Colonic mucosa (tissue), 4 donors: ENCODE measurements at regions not wholly inside any gene's neighbourhood (a gene's known extent, or its start where the extent isn't known, plus 50 kb on each side); places are given as distances from the start of the nearest gene placed in this dataset.

Source experiments
- DNase-seq: peaks from one replicate; pipeline ENCODE4 v3.0.0-alpha.2; 2020
- H3K27ac ChIP-seq: fragments of 200-600 bp; one replicate; pipeline ENCODE4 v1.8.0; 2021
- H3K27me3 ChIP-seq: fragments of 200-600 bp; one replicate; pipeline ENCODE4 v1.8.0; 2021
- H3K36me3 ChIP-seq: fragments of 200-600 bp; one replicate; pipeline ENCODE4 v1.8.0; 2021
- H3K4me1 ChIP-seq: fragments of 200-600 bp; one replicate; pipeline ENCODE4 v1.8.0; 2021; ENCODE audit warnings: mild to moderate bottlenecking
- H3K4me3 ChIP-seq: fragments of 200-600 bp; one replicate; pipeline ENCODE4 v1.8.0; 2021
- H3K9ac ChIP-seq, 2 donors: one replicate each; pipeline ENCODE4 v1.7.0; 2013; ENCODE audit warnings: control low read depth in 2 of 2, low read depth in 2 of 2, low read length in 2 of 2
- H3K9me3 ChIP-seq: fragments of 200-600 bp; one replicate; pipeline ENCODE4 v1.8.0; 2021
- intact Hi-C: fragments of 100-400 bp; cut with DNase I; formaldehyde crosslinking; loops from one replicate; pipeline ENCODE4 v1.14.1; 2022
- TF ChIP-seq, protein P1 (sequence below): fragments of 200-600 bp; IDR thresholded peaks from one replicate; pipeline ENCODE4 v1.8.0; 2022; ENCODE audit warnings: antibody characterized with exemption, mild to moderate bottlenecking
- donor health status: healthy.
- donor health status: DM: no; HTN: no; CAD: no.
- donor health status: DM: no; HTN: no; CAD: no.

DNA sequence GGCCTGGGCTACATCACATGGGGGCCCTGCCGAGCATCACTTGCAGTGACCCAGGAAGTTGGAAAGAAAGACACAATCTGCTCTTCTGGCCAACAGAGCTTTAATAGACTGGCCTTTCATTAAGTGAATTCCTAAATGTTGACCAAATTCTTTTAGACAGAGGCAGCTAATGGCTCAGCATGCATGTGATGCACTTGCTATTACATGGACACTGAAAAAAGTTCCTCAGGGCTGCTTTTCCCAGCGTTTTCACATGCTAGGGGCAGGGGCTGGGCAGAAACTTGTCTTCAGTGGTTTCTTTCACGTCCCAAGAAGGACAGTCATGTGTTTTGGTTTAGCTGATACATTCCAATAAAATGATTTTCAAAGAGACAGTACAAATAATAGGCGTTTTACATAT is 651.0 kb upstream of the SLC35B3 start:
- no peaks in the 10 kb centered on the region for H3K36me3 ChIP-seq
- H3K4me3 ChIP-seq, result no peak overlapping the region
- DNase-seq, result no peak
- H3K27ac ChIP-seq, result no peak overlapping the region
- TF ChIP-seq, protein P1, sequence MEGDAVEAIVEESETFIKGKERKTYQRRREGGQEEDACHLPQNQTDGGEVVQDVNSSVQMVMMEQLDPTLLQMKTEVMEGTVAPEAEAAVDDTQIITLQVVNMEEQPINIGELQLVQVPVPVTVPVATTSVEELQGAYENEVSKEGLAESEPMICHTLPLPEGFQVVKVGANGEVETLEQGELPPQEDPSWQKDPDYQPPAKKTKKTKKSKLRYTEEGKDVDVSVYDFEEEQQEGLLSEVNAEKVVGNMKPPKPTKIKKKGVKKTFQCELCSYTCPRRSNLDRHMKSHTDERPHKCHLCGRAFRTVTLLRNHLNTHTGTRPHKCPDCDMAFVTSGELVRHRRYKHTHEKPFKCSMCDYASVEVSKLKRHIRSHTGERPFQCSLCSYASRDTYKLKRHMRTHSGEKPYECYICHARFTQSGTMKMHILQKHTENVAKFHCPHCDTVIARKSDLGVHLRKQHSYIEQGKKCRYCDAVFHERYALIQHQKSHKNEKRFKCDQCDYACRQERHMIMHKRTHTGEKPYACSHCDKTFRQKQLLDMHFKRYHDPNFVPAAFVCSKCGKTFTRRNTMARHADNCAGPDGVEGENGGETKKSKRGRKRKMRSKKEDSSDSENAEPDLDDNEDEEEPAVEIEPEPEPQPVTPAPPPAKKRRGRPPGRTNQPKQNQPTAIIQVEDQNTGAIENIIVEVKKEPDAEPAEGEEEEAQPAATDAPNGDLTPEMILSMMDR, result no peak
- no peaks in the 10 kb centered on the region for H3K27me3 ChIP-seq
- H3K9ac ChIP-seq, result no peak overlapping the region
- intact Hi-C loops, result no loop called here
- H3K9me3 ChIP-seq, result no peaks in the 10 kb centered on the region
- H3K4me1 ChIP-seq, result no peaks in the 10 kb centered on the region

DNA sequence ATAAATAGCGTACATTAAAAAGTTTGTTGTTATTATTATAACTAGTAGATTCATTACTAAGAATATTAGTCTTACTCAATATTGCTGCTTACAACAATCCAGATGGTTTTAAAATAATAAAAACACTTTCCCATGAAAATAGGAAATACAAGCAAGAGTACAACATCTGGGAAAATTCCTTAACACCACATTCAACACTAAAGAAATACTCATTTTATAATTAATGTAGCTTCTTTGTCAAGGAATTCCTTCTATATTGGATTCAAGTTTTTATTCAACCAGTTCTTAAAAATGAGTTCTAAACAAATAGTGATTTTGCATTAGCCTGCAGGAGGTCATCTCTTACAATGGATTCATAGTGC is 650.3 kb upstream of the SLC35B3 start:
- no peak overlapping the region for H3K4me3 ChIP-seq
- H3K36me3 ChIP-seq, result no peaks in the 10 kb centered on the region
- H3K27ac ChIP-seq, result no peak overlapping the region
- no peaks in the 10 kb centered on the region for H3K4me1 ChIP-seq
- intact Hi-C loops, result no loop called here
- TF ChIP-seq, protein P1, result no peak
- H3K9ac ChIP-seq, result no peak overlapping the region
- DNase-seq, result no peak
- H3K27me3 ChIP-seq, result no peaks in the 10 kb centered on the region
- H3K9me3 ChIP-seq, result no peaks in the 10 kb centered on the region

DNA sequence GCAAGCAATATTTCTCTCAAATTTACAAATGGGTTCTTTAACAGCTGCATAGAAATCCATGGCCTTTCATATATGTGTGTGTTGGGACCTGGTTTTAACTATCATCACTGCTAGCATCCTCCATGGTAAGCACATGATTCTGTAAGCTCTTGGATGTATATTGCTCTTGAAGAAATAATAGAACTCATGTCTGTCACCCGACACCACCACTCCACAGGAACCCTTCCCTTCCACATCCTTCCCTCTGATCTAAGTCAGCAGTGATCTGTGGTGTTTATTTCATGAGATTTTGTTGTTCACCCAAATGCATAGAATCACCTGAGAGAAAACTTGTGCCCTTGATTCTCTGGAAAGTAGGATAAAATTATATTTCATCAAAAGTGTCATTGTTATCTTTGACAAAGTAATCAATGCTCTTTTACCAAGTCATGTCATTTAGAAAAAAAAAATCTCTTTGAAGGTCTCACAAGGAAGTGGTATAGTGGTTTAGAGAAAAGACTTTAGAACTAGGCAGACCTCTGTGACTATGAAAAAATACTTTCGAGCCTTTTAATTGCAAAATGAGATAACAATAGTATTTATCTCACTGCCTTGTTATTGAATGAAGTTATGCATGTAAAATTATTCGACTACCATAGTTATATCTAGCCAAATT is 649.8 kb upstream of the SLC35B3 start:
- no peaks in the 10 kb centered on the region for H3K9me3 ChIP-seq
- H3K27ac ChIP-seq, result no peak overlapping the region
- DNase-seq, result no peak
- no peak overlapping the region for H3K9ac ChIP-seq
- H3K27me3 ChIP-seq, result no peaks in the 10 kb centered on the region
- TF ChIP-seq, protein P1, result no peak
- H3K4me3 ChIP-seq, result no peak overlapping the region
- H3K36me3 ChIP-seq, result no peaks in the 10 kb centered on the region
- intact Hi-C loops, result no loop called here
- H3K4me1 ChIP-seq, result no peaks in the 10 kb centered on the region

DNA sequence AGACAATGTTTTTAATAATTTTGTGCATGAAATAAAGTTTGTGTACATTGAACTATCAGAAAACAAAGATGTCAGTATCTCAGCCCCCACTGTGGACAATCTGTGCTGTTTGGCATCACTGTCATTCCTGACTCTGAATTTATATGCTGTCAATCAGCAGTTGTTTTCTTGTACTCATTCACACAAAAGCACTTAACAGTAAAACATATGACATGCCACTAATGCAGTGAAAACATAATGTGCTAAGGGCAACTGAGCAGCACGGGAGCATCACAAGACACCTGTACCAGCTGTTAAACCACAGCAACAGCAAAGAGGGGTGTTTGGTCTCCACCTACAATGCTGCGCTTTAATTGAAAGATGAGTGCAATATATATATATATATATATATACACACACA is 647.8 kb upstream of the SLC35B3 start:
- H3K27ac ChIP-seq, result no peak overlapping the region
- no peaks in the 10 kb centered on the region for H3K27me3 ChIP-seq
- H3K36me3 ChIP-seq, result no peaks in the 10 kb centered on the region
- no peak overlapping the region for H3K9ac ChIP-seq
- H3K9me3 ChIP-seq, result no peaks in the 10 kb centered on the region
- TF ChIP-seq, protein P1, result no peak
- no peaks in the 10 kb centered on the region for H3K4me1 ChIP-seq
- intact Hi-C loops, result no loop called here
- no peak for DNase-seq
- H3K4me3 ChIP-seq, result no peak overlapping the region

GRCh38 chr6:9066726-9067125 is 631.4 kb upstream of the SLC35B3 start:
- no peaks in the 10 kb centered on the region for H3K27me3 ChIP-seq
- no peak overlapping the region for H3K9ac ChIP-seq
- no peak overlapping the region for H3K4me3 ChIP-seq
- intact Hi-C loops, result no loop called here
- DNase-seq, result no peak
- H3K9me3 ChIP-seq, result no peaks in the 10 kb centered on the region
- H3K36me3 ChIP-seq, result no peaks in the 10 kb centered on the region
- TF ChIP-seq, protein P1, result no peak
- H3K4me1 ChIP-seq, result no peaks in the 10 kb centered on the region
- no peak overlapping the region for H3K27ac ChIP-seq
